ENCODE measurements at regions not wholly inside any gene's neighbourhood (a gene's known extent, or its start where the extent isn't known, plus 50 kb on each side); places are given as distances from the start of the nearest gene placed in this dataset.
"Not testable (repeated sequence)": the region's sequence is repeated elsewhere in the genome, so short reads cannot be mapped to it uniquely, and the experiment has no call there.

DNA sequence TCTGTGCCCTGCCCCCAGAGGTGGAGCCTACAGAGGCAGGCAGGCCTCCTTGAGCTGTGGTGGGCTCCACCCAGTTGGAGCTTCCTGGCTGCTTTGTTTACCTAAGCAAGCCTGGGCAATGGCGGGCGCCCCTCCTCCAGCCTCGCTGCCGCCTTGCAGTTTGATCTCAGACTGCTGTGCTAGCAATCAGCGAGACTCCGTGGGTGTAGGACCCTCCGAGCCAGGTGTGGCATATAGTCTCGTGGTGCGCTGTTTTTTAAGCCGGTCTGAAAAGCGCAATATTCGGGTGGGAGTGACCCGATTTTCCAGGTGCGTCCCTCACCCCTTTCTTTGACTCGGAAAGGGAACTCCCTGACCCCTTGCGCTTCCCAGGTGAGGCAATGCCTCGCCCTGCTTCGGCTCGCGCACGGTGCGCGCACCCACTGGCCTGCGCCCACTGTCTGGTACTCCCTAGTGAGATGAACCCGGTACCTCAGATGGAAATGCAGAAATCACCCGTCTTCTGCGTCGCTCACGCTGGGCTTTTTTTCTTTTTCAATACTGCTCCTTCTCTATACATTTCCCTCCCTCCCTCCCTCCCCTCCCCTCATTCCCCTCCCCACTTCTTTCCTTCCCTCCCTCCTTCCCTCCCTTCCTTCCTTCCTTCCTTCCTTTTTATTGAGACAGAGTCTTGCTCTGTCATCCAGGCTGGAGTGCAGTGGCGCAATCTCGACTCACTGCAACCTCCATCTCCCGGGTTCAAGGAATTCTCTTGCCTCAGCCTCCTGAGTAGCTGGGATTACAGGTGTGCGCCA lies 197.1 kb upstream of the TBL1XR1 start:
- DNase-seq (ENCODE audit: low read depth in 2 of 2) = not testable (repeated sequence)

GRCh38 chr3:177396733-177397132 lies 199.5 kb upstream of the TBL1XR1 start:
- no peak for DNase-seq (ENCODE audit: low read depth in 2 of 2)

GRCh38 chr3:177401375-177401774 lies 204.1 kb upstream of the TBL1XR1 start:
- DNase-seq (ENCODE audit: low read depth in 2 of 2) = no peak

DNA sequence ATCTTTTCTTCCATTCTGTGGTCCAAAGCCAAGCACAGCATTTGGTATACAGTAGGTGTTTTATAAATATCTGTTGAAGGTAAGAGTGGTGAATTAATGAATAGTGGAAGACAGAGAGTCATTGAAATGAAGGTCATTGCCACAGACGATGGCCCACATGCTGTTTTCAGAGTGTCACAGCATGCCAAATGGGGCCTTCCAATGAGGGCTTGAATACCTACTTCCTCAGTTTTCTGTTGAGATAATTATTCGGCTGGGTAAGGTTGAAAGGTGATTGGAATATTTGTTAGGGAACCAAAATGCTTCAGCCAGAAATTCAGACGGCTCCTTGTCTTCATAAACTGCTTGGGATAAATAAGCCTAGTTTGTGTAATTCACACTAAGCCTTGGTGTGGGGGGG lies 205.3 kb upstream of the TBL1XR1 start:
- no peak for DNase-seq (ENCODE audit: low read depth in 2 of 2)

- DNase-seq (ENCODE audit: low read depth in 2 of 2) = no peak
Observed at GRCh38 chr3:177405191-177405672, 207.9 kb upstream of the TBL1XR1 start.

DNA sequence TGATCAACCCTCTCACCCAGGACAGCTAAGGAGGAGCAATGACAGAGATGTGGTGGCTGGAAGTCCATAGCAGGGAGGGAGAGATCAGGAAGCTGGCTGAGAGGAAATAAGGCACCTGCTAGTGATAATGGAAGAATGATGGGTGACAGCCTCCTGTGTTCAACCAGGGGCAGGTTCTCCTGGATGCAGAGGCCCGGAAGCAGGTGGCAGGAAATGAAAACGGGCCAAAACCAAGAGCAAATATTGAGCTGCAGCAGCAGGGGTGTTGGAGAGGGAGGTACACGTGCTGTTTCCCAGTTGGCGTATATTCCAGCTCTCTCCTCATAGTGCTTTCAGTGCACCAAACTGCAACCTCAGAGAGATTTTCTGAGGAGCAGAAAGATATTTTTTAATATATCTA lies 213.4 kb upstream of the TBL1XR1 start:
- DNase-seq (ENCODE audit: low read depth in 2 of 2) = no peak

GRCh38 chr3:177411201-177411600 lies 213.9 kb upstream of the TBL1XR1 start:
- no peak for DNase-seq (ENCODE audit: low read depth in 2 of 2)

- not testable (repeated sequence) for DNase-seq (ENCODE audit: low read depth in 2 of 2)
Observed at GRCh38 chr3:177412677-177413170, 215.4 kb upstream of the TBL1XR1 start.

- no peak for DNase-seq (ENCODE audit: low read depth in 2 of 2)
Observed at GRCh38 chr3:177414093-177414492, 216.8 kb upstream of the TBL1XR1 start.

GRCh38 chr3:177418787-177419186 lies 221.5 kb upstream of the TBL1XR1 start:
- DNase-seq (ENCODE audit: low read depth in 2 of 2) = no peak

DNA sequence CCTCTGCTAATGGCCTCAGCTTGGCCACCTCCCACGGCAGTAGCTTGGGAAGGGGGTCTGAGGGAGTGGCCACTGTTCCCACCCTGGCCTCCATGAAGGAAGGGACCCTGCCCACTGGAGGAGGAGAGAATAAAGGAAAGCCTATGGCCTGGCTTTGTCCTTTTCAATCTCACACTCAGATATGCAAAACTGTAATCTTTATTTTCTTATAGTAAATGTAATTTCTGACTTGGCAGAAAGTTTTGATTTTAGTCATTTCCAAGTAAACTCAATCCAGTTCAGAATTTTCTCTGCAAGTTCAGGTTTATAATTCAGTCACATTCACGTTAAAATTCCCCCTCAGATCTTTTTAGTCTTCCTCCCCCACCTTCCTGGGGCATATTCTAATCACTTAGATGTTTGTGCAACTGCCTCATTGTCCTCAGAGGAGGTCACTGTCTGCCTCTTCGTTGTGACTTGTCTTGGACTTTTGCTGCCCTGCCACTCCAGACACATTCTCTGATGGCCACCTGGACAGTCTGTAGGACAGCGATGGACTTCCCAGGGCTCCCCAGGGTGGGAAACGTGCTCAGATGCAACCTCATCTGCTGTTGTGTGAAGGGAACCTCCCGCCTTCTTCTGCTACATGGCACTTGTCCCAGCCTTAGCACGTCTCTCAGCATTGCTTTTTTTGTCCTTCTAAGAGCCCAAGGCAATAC lies 222.8 kb upstream of the TBL1XR1 start:
- no peak for DNase-seq (ENCODE audit: low read depth in 2 of 2)

GRCh38 chr3:177420651-177421480 lies 223.6 kb upstream of the TBL1XR1 start:
- no peak for DNase-seq (ENCODE audit: low read depth in 2 of 2)

DNA sequence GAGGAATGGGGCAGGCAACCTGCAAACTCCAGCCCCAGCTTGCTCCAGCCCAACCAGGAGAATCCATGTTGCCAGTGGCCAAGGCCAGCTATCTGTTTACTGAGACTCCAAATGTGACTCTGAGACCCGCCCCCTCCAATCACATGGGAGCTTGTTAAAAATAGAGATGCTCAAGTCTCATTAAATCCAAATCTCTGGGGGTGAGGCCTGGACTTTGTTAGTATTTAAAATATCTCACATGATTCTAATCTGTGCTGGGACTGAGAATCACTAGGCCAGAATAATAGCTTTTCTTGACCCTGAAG lies 224.2 kb upstream of the TBL1XR1 start:
- DNase-seq (ENCODE audit: low read depth in 2 of 2) = no peak

- DNase-seq (ENCODE audit: low read depth in 2 of 2) = no peak
Observed at GRCh38 chr3:177424521-177424920, 227.2 kb upstream of the TBL1XR1 start.

DNA sequence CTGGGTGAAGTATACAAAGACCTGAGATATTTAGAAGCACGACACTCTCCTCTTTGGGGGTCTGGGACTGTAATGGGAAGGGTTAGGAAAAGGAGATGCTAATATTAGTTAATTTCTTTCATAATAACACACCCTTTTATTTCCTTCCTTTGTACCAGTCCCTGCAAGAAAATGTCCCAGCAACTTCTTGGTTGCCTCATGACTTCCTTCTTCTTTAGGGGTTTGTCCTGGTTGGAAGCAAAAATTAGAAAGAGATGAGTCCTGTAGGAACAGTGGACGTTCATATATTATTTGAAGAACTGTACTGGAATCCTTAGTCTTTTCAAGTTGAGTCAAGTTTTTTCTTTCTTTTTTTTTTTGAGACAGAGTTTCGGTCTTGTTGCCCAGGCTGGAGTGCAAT lies 227.8 kb upstream of the TBL1XR1 start:
- no peak for DNase-seq (ENCODE audit: low read depth in 2 of 2)

GRCh38 chr3:177426106-177426877 lies 229.0 kb upstream of the TBL1XR1 start:
- DNase-seq (ENCODE audit: low read depth in 2 of 2) = no peak

- DNase-seq (ENCODE audit: low read depth in 2 of 2) = peak in 1 of 2 donors; percentile 24
Observed at GRCh38 chr3:177426878-177427495, 229.7 kb upstream of the TBL1XR1 start.

DNA sequence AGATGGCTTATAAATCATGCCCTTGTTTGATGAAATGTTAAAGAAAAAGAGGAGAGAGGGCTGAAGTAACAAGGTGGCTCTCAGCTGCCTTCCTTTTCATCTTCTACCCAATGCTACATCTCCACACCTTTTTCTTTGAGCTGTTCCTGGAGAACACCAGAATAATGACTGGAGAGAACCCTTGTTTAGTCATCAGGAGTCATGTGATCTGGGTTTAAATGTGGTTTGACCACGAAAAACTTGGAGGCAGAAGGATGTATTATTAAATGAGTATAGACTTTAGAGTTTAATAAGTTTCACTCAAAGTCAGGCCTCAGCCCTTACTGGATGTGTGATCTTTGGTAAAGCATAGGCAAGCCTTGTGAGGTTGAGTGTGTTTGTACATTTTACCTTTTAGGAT lies 230.3 kb upstream of the TBL1XR1 start:
- DNase-seq (ENCODE audit: low read depth in 2 of 2) = no peak

GRCh38 chr3:177429079-177429478 lies 231.8 kb upstream of the TBL1XR1 start:
- no peak for DNase-seq (ENCODE audit: low read depth in 2 of 2)

DNA sequence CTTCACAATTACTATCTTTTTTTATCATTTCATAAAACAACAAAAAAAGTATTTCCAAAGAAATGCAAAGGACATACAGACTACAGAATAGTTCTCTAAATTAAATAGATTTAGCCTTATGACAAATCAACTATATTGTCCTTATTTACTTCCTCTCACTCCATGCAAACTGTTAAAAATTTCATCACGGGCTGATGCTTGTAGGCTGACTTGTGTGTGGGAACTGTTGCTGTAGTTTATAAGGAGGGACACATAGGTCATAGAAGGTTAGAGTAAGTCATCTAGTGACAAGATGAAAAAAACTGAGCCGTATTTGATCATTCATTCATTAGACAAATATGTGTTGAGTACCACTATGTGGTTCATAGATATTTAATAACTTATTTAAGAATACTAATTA lies 232.5 kb upstream of the TBL1XR1 start:
- no peak for DNase-seq (ENCODE audit: low read depth in 2 of 2)

- DNase-seq (ENCODE audit: low read depth in 2 of 2) = no peak
Observed at GRCh38 chr3:177430653-177431052, 233.4 kb upstream of the TBL1XR1 start.

Measured in stimulated activated CD8-positive, alpha-beta memory T cell treated with anti-CD3 and anti-CD28 coated beads, Interleukin-15, amount 100 ng/mL, for 4 hours (primary cell).